EH (cell line): ENCODE measurements at regions not wholly inside any gene's neighbourhood (a gene's known extent, or its start where the extent isn't known, plus 50 kb on each side); places are given as distances from the start of the nearest gene placed in this dataset.

ENCODE experiments used
- DNase-seq: peaks from one replicate; pipeline ENCODE4 v3.0.0-alpha.2; 2015; ENCODE audit warnings: low read depth

DNA sequence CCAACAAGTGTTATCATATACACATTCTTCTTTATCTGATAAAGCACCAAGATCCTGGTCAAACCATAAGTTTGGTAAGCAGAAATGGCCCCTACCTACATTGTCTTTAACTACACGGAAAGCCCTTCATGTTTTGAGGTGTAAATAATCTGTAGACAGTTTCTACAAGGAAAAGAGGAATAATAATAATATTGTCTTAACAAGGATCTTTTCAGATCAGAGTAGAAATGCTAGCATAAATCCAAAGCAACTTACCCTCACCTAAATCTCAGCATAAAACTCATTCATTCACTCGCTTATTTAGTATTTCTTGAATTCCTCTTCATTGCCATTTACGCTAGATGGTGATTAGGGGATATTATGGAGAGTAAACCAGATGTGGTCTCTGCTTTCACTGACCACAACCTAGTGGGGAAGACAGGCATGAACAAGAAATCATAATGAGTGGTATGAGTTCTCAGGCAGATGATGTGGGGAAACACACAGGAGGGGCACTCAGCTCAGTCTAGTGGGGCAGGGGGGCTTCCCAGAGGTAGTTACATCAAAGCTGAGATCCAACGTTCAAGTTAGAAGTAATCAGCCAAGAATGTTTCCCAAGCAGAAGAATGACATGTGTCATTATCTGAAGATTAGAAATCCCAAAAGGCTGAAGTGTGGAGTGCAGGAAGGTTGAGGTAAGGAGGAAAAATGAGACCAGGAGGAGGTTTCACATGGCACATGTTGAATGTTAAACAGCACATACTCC is 65.4 kb upstream of the ZC3H12C start:
- no peak for DNase-seq

DNA sequence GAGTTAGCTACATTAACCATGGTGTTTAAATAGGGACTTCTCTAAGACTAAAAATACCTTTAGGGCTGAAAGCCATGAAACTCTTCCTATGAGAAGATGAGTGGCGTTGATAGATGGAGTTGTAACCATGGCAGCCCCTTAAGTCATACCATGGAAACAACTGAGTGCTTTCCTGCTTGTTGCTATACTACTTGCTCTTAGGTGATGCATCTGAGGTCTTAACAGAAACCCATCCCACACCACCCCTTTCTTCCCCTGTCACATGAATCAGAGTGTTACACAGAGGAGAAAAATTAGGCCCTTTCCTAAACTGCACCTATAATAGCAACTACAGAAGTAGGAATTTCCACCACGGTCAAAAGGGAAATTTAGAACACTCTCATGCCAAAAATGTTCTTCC is 64.3 kb upstream of the ZC3H12C start:
- no peak for DNase-seq

DNA sequence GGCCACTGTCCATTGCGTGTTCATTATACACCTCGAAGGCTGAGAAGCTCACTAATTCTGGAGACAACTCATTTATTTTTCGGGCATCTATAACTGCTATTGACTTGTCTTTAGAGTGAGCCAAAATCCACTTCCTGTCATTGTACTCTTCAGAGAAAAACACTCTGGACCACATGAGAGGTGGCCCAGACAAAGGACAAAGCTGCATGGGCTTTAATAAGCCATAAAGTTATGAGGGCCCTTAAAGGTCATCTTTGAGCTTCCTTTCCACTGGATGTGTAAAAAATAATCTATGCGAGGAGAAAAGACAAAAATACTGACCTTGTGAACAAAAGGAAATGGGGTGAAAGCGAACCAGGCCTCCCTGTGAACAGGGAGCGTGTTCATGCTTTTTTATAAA is 63.5 kb upstream of the ZC3H12C start:
- no peak for DNase-seq

- no peak for DNase-seq
Measured at GRCh38 chr11:110031171-110031570, 62.0 kb upstream of the ZC3H12C start.

DNA sequence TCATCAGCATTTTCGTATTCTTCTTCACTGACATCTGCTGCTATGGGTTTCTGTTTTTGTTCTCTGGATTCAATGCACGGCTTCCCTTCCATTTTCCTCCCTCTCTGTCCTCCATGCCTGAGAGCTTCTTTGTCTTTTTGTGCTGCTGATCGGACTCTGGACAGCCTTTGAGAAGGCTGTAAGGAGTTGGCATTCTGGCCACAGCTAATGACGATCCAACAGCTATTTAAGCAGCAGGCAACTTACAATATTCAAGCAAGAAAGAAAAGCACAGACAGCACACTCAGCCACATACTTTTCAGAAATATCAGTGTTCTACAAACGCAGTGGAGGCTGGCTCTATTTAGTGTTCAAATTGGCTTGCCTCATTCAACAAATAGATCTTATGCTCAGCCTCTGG is 60.9 kb upstream of the ZC3H12C start:
- no peak for DNase-seq

GRCh38 chr11:110032957-110033570 is 60.1 kb upstream of the ZC3H12C start:
- no peak for DNase-seq

DNA sequence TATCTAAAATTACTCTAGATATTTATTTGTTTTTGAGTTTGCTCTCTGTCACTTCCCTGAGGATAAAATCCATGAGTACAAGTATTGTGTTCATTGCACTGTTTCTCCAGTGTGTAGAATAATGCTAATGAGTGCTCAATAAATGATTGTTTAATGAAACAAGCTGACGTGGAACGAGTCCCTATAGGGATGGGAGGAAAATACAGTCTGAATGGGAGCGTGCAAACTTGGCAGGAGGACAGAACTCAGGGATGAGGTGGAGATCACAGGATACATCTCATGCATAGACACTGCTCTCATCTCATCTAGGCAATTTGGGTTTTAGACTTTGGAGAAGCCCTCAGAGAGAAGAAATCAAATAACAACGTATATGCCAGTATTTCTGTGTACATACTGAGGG is 58.4 kb upstream of the ZC3H12C start:
- no peak for DNase-seq

DNA sequence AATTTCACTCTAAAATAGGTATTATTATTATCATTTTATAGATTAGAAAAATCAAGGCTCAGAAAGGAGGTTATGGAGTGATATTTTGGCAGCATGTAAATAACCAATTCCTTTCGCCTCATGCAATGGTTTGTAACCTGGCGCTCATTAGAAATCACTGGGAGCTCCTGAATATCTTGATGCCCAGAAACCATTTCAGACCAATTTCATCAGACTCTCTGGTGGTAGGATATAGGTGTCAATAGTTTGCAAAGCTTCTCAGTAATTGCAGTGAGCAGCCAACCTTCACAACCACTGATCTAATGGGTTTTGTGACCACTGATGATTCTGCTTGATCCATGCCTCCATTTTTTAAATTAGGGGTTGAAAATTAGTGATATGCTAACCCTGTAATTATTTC is 57.8 kb upstream of the ZC3H12C start:
- DNase-seq = no peak

DNA sequence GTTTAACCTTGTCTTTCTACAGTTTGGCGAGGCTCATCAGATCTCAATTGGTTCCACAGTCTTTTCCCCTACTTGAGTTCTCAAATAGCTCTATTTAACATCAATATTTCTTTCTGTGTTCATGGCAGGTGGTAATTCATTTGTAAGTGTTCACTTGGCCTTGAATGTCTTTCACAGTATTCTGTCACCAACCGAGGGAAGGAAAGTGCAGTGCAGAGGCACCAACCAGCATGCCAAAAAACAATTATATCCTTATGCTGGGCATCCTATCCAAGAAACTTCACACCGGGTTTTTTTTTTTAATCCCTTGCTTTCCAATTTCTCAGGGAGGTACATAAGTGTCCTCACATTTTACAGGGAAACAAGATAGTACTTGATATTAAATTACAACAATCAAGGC is 55.0 kb upstream of the ZC3H12C start:
- DNase-seq = no peak
